ENCODE measurements at regions not wholly inside any gene's neighbourhood (a gene's known extent, or its start where the extent isn't known, plus 50 kb on each side); places are given as distances from the start of the nearest gene placed in this dataset.

DNA sequence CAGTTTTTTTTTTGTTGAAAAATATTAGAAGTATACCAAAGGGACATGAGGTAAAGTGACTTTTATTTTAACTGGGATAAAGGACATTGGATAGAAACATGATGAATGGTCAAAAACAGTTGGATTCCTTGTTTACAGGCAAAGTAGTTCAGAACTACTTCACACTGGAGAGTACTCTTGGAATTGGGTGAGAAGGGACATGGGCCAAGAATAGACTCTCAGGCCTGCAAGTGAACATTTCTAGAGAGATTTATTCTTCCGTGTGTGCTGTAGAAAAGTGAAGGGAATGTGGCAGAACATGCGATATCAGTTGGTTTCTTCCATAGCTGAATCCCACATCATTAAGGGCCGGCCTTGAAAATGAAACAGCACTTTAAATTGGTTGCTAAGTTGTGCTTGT is 290.5 kb downstream of the ADGRL2 start:
- Histone ChIP-seq H3K9me3 (ENCODE audit: control insufficient read depth, low read length) (no peaks in the 10 kb centered on the region), H3K27me3 (ENCODE audit: control insufficient read depth, insufficient read depth, low read length) (no peaks in the 10 kb centered on the region)

DNA sequence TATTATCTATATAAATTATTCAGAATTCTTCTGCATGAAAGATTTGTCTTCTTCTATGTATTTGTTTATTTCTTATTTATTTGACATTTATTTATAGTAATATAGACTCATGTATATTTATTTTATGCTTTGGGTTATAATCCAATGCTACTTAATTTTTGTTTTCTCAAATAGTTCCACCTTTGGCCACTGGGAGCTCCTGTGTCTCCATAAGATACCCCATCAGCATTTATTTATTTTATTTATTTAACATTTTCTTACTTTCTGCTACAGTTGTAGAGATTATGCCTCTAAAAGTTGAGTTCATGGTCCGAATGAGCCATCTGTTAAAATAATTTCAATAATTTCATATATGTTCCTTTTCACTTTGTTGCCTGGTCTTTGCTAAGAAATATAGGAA is 289.4 kb downstream of the ADGRL2 start:
- no peak overlapping the region for H3K4me3 ChIP-seq (ENCODE audit: low read depth, low read length)
- H2AFZ ChIP-seq = no peak overlapping the region
- no peaks in the 10 kb centered on the region for H3K4me1 ChIP-seq
- TF ChIP-seq, protein P1, sequence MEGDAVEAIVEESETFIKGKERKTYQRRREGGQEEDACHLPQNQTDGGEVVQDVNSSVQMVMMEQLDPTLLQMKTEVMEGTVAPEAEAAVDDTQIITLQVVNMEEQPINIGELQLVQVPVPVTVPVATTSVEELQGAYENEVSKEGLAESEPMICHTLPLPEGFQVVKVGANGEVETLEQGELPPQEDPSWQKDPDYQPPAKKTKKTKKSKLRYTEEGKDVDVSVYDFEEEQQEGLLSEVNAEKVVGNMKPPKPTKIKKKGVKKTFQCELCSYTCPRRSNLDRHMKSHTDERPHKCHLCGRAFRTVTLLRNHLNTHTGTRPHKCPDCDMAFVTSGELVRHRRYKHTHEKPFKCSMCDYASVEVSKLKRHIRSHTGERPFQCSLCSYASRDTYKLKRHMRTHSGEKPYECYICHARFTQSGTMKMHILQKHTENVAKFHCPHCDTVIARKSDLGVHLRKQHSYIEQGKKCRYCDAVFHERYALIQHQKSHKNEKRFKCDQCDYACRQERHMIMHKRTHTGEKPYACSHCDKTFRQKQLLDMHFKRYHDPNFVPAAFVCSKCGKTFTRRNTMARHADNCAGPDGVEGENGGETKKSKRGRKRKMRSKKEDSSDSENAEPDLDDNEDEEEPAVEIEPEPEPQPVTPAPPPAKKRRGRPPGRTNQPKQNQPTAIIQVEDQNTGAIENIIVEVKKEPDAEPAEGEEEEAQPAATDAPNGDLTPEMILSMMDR (IDR thresholded peaks at IDR 0.05) = no peak
- H3K36me3 ChIP-seq (ENCODE audit: control insufficient read depth, insufficient read depth, low read length) = no peaks in the 10 kb centered on the region
- no peaks in the 10 kb centered on the region for H3K9me3 ChIP-seq (ENCODE audit: control insufficient read depth, low read length)
- no peak overlapping the region for H3K27ac ChIP-seq
- no peak overlapping the region for H3K4me2 ChIP-seq (ENCODE audit: low read length)
- no peaks in the 10 kb centered on the region for H3K79me2 ChIP-seq
- no peaks in the 10 kb centered on the region for H3K27me3 ChIP-seq (ENCODE audit: control insufficient read depth, insufficient read depth, low read length)
- H3K9ac ChIP-seq = no peak overlapping the region

More for the DNA sequence above, 290.5 kb downstream of the ADGRL2 start:
- H3K4me2 ChIP-seq (ENCODE audit: low read length) = no peak overlapping the region
- H3K27ac ChIP-seq = no peak overlapping the region
- H3K9ac ChIP-seq = no peak overlapping the region
- H3K4me3 ChIP-seq (ENCODE audit: low read depth, low read length) = no peak overlapping the region
- no peaks in the 10 kb centered on the region for H3K36me3 ChIP-seq (ENCODE audit: control insufficient read depth, insufficient read depth, low read length)
- TF ChIP-seq, protein P1 (IDR thresholded peaks at IDR 0.05) = no peak
- no peaks in the 10 kb centered on the region for H3K4me1 ChIP-seq
- H3K79me2 ChIP-seq = no peaks in the 10 kb centered on the region
- no peak overlapping the region for H2AFZ ChIP-seq

DNA sequence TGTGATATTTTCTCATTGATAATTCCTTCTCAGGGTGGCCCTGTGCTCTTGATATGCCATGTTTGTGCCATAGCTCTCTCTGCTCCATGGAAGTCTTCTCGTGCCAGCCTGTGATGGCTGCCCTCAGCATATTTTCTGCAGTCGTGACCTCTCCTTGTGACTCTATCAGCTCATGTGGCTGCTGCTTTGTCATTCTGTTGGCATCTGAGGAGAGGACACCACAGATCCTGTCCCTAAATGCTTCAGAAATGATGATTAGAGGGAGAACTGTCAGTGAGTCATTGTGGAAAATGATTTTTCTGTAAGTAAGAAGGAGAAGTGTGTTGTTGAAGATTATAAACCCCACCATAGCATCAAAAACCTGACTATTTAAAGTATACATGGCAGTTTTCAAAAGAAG is 286.0 kb downstream of the ADGRL2 start:
- TF ChIP-seq, protein P1 (IDR thresholded peaks at IDR 0.05) = no peak
- H3K36me3 ChIP-seq (ENCODE audit: control insufficient read depth, insufficient read depth, low read length) = no peaks in the 10 kb centered on the region
- no peak overlapping the region for H3K4me2 ChIP-seq (ENCODE audit: low read length)
- H2AFZ ChIP-seq = no peak overlapping the region
- H3K9me3 ChIP-seq (ENCODE audit: control insufficient read depth, low read length) = no peaks in the 10 kb centered on the region
- H3K27me3 ChIP-seq (ENCODE audit: control insufficient read depth, insufficient read depth, low read length) = no peaks in the 10 kb centered on the region
- H3K27ac ChIP-seq = no peak overlapping the region
- no peaks in the 10 kb centered on the region for H3K4me1 ChIP-seq
- no peak overlapping the region for H3K9ac ChIP-seq
- H3K4me3 ChIP-seq (ENCODE audit: low read depth, low read length) = no peak overlapping the region
- H3K79me2 ChIP-seq = no peaks in the 10 kb centered on the region

DNA sequence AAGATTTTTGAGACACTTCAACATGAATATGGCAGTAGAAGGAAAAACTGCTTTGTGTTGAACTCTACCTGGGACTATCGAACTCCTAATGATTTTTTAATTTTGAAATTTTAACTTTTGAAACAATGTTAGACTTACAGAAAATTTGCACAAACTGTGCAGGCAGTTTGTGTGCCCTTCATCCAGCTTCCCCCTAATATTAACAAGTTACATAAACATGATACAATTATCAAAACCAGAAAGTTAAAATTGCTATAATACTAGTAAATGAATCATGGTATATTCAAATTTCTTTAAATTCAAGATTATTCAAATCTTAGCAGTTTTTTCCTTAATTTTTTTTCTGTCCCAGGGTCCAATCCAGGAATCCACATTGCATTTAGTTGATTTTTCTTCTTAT is 278.9 kb downstream of the ADGRL2 start:
- Histone ChIP-seq H2AFZ (no peak overlapping the region), H3K27ac (no peak overlapping the region), H3K79me2 (no peaks in the 10 kb centered on the region), H3K4me2 (ENCODE audit: low read length) (no peak overlapping the region), H3K9me3 (ENCODE audit: control insufficient read depth, low read length) (no peaks in the 10 kb centered on the region), H3K4me3 (ENCODE audit: low read depth, low read length) (no peak overlapping the region), H3K27me3 (ENCODE audit: control insufficient read depth, insufficient read depth, low read length) (no peaks in the 10 kb centered on the region), H3K9ac (no peak overlapping the region), H3K36me3 (ENCODE audit: control insufficient read depth, insufficient read depth, low read length) (no peaks in the 10 kb centered on the region), H3K4me1 (no peaks in the 10 kb centered on the region)
- TF ChIP-seq, protein P1 (IDR thresholded peaks at IDR 0.05) = no peak

DNA sequence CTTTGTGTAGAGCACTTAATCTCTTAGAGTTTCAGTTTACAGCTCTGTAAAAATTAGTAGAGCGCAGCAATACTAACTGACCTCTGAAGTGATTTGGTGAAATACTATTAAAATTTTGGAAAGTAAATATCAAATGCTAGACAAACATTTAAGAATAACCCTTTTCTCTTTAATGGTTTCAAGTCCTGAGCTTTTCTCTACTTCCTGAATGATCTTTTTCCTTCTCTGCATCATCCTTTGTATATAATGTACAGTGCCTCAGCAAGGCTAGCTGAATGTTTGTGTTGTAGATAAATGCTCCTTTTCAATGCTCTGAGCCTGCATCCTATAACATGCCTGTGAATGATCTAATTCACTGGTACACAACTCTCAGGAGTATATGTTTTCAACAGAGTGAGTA is 272.9 kb downstream of the ADGRL2 start:
- Histone ChIP-seq H3K4me3 (ENCODE audit: low read depth, low read length) (no peak overlapping the region), H3K36me3 (ENCODE audit: control insufficient read depth, insufficient read depth, low read length) (no peaks in the 10 kb centered on the region), H3K27me3 (ENCODE audit: control insufficient read depth, insufficient read depth, low read length) (no peaks in the 10 kb centered on the region), H3K4me1 (no peaks in the 10 kb centered on the region), H3K4me2 (ENCODE audit: low read length) (no peak overlapping the region), H2AFZ (no peak overlapping the region), H3K79me2 (no peaks in the 10 kb centered on the region), H3K9ac (no peak overlapping the region), H3K9me3 (ENCODE audit: control insufficient read depth, low read length) (no peaks in the 10 kb centered on the region), H3K27ac (no peak overlapping the region)
- TF ChIP-seq, protein P1 (IDR thresholded peaks at IDR 0.05) = no peak

Measured in parathyroid adenoma (tissue), 2 donors.